Eye (tissue), 1 donor: ENCODE measurements at regions not wholly inside any gene's neighbourhood (a gene's known extent, or its start where the extent isn't known, plus 50 kb on each side); places are given as distances from the start of the nearest gene placed in this dataset.
"Not testable (repeated sequence)": the region's sequence is repeated elsewhere in the genome, so short reads cannot be mapped to it uniquely, and the experiment has no call there.

Source experiments
- DNase-seq: peaks from one replicate; pipeline ENCODE4 v3.0.0-alpha.2; 2015

DNA sequence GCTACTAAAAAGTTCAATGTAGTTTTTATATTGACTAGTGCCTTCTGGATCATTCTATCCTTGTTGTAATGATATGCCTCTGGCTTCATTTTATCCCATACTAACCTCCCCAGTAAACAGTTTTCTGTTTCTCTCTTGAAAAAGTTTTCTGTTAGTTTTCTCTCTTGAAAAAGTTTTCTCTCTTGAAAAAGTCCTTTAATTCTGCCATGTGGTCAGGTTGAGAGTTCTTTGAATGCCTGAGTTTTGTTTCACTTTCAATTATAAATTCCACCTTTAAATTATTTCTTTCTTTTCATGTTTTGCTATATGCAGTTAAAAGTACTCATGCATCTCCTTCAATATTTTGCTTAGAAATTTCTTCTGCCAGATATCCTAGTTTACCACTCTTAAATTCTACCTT lies 1139.6 kb downstream of the STPG2 start:
- no peak for DNase-seq

DNA sequence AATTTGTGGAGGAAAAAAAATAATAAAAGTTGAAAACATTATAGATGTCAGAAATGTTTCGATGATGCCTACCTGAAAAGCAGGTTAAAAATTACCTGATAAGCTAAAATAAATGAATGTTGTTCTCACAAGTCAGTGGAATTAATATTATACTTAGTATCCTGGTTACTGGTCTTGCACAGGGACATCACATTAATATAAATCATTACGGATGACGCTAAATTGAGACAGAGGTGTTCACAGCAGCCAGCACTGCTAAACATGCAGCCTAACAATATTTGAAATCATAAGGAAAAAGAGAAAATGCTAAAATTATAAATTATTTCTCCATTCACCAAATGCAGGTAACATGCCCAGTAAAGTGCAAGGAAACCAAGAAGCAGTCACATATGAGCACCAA lies 1130.0 kb downstream of the STPG2 start:
- no peak for DNase-seq

DNA sequence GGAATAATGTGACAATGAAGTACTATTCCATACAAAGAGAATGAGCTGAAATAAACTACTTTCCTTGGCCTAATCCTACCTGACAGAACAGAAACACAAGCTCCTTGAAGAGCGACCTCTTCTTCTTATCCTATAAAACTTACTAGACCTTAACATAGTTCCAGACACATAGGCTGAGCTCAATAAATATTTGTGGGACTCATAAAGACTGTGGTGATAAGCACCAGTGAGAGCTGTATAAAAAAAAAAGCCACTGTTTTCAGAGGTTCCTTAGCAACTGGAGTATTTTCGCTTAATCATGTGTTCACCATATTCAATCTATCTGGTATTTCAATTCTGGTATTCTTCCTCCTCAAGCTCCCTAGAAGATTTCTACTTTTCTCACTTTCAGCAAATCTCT lies 1129.6 kb downstream of the STPG2 start:
- no peak for DNase-seq

DNA sequence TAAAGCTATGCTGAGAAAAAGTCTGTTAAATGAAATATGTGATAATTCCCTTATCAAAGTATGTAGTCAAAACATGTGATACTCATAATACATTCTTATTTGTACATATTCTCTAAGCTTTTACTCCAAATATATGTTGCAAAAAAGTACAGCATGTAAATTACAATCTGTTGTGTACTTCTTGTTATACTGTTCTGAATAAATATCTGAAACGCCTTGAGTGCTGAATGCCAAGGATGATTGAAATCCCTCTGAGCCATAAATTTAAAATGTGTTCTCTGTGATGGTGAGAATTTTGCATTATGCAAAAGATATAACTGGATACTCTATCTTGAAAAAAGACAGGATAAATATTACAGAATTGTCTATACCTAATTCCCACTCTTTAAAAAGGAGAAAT lies 1128.0 kb downstream of the STPG2 start:
- no peak for DNase-seq

DNA sequence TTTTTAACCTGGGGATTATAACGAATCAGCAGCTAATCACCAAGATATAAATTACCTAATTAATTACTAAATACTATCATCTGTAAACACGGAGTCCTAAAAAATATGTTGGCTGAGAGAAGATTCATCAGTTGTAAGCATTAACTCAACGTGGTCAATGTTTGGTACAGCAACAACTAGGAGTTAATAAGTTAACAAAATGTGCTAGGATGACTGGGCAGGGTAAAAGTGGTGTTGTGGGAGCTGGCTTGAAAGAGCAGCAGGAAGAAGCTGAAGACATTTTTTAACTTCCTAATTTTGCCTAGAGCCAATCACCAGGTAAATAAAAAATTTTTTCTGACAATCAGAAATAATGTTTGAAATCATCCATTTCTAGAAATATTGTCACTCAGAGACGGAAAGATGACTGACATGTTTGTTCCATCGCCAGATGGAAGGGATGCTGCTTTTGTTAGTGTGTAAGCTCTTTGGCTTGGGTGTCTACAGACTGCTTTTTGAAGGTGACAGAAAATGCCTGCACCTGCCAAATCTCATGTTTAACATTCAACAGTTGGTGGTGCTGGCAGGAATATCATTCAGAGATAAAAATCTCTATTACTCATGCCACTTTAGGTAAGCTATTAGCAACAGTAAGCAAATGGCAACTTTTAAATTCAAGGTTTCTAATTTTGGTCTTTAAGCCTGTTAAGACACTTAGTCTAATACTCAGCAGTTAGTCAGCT lies 1126.9 kb downstream of the STPG2 start:
- DNase-seq, result peak; percentile 43

DNA sequence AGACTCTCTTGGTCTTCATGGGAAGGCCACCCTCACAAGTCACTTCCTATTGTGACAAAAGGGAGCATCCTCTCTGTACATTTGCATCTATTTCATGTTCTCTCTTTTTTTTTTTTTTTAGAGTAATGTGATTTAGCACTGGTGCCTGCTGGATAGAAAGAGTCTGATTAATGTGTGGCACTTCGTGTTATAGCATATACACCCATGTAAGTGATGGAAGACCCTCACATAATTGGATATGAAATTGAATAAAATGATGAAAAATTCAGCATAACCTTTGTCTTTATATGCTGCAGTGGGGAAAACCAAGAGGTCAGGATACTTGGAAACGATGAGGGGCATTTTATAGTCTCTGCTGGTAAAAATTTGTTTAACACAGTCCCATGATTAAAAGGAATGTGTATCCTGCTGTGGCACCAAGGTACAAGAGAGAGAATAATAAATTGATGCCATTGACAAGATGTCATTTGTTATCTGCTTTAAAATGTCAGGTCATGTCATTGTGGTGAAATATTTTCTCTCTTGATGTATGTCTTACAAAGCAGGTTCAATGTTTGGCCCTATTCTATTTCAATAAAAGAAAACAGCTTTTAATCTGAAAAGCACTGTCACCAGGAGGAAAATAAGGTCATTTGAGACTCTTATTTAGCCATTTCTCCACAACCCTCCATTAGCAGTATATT lies 1115.4 kb downstream of the STPG2 start:
- DNase-seq, result peak; percentile 49

DNA sequence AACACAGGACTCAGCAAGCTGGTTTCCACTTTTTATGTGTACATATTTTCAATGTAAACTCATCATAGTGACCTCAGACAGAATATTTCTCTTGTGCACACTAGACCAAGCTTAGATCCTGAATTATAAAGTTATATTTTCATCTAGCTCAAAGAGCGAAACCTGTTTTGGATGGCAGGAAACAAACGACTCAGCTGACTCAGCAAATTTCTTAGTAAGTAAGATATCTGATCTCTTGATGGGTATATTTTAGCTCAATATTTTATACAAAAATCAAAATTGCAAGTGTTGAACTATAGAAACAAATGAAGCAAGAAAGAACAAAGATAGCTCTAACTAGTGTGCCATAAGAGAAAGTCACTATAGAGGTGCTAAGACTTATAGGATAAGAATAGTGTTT lies 1114.5 kb downstream of the STPG2 start:
- DNase-seq, result no peak

DNA sequence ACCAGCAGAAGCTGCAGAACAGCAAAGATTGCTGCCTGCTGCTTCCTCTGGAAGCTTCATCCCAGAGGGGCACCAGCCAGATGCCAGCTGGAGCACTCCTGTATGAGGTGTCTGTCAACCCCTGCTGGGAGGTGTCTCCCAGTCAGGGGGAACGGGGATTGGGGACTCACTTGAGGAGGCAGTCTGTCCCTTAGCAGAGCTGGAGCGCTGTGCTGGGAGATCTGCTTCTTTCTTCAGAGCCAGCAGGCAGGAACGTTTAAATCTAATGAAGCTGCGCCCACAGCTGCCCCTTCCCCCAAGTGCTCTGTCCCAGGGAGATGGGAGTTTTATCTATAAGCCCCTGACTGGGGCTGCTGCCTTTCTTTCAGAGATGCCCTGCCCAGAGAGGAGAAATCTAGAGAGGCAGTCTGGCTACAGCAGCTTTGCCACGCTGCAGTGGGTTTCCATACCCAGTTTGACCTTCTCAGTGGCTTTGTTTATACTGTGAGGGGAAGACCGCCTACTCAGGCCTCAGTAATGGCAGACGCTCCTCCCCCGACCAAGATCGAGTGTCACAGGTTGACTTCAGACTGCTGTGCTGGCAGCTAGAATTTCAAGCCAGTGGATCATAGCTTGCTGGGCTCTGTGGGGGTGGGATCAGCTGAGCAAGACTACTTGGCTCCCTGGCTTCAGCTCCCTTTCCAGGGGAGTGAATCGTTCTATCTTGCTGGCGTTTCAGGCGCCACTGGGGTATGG lies 1105.7 kb downstream of the STPG2 start:
- DNase-seq, result peak; percentile 47

DNA sequence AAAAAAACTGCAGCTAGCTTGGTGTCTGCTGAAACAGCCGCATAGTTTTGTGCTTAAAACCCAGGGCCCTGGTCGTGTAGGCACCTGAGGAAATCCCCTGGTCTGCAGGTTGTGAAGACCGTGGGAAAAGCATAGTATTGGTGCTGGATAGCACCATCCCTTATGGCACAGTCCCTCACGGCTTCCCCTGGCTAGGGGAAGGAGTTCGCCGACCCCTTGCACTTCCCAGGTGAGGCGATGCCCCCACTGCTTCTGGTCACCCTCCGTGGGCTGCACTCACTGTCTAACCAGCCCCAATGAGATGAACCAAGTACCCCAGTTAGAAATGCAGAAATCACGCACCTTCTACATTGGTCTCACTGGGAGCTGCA lies 1105.1 kb downstream of the STPG2 start:
- no peak for DNase-seq

DNA sequence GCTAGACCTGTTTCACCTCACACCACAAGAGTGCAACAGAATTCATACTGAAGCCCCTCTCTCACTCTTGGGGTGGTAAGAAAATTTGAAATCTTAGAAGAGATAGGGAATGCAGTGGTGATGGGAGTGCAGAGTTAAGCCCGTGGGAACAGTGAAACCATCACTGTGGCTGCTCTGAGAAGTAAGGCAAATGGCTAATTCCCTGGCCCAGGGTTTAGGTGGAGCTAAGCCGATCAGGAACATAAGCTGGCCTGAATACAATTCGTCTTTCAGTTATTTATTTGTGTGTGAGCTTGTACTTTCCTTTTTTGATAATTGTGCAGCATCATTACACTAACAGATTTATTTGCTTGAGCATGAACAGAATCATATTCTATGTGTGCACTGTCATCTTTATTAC lies 1070.6 kb downstream of the STPG2 start:
- no peak for DNase-seq

DNA sequence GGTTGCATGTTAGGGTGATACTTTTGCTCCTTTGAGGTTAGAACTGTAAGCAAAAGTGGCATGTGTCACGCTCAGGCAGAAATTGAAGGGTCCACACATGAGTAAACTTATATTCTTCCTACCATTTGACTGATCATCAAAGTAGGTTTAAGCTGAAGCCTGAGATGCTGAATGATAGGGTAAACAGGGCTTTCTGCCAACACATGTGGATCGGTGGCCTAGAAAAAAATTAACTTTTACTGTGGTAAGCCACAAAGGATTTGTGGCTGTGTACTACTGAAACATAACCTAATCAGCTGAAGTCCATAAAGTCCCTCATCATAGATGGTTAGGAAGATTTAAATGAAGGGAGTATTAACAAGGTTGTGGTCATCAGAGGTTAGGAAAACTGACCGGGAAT lies 1070.1 kb downstream of the STPG2 start:
- no peak for DNase-seq

DNA sequence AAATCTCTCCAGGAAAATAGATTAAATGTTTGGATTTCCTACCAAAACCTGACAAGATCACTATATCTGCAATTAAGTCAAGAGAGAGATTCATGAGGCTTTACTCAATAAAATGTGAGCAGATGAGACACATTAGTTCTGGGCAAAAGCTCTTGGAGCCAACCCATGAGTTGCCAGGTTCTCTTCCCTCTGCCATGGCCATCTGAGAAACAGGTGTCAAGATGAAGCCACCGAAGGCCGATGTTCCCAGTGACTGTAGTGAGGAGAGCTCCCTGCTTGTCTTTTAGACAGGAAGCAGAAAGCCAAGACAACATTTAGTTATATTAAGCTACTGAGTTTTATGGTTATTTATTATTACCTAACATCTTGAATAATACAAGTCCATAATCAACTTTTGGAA lies 1068.7 kb downstream of the STPG2 start:
- no peak for DNase-seq

DNA sequence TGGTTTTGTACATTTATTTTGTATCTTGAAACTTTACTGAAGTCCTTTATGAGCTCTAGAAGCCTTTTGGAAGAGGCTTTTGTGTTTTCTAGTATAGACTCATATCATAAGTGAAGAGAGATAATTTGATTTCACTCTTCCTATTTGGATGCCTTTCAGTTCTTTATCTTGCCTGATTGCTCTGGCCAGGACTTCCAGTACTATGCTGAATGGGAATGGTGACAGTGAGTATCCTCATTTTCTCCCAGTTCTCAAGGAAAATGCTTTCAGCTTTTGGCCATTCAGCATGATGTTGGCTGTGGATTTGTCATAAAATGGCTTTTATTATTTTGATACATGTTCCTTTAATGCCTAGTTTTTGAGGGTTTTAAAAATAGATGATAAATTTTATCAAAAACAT lies 1061.3 kb downstream of the STPG2 start:
- DNase-seq, result no peak

DNA sequence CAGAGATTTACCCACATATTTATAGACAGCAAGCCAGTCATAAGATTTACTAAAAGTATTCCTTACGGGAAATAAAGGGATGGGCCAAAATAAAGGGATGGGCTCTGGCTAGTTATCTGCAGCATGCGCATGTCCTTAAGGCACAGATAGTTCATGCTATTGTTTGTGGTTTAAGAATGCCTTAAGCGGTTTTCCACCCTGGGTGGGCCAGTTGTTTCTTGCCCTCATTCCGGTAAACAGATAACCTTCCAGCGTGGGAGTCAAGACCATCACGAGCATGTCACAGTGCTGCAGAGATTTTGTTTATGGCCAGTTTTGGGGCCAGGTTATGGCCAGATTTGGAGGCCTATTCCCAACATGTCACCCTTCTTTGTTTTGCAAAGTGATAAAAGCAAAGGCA lies 1046.2 kb downstream of the STPG2 start:
- DNase-seq, result not testable (repeated sequence)

DNA sequence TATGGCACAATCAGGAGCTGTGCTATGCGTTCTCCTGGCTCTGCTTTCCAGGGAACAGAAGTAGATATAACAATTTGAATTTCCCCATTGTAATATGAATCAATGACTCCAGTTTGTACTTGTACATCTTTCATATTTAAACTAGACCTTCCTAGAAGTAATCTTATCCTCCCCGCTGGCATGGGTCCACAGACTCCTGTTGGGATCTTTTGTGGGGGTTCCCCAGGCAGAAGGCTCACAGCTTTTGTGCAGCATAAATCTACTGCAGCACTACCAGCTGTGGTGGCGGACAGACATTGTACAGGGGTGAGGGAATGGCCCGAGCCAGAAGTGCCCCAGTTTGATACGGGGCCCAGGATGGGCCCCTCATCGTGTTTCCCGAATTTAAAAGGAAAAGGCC lies 1042.1 kb downstream of the STPG2 start:
- DNase-seq, result not testable (repeated sequence)

DNA sequence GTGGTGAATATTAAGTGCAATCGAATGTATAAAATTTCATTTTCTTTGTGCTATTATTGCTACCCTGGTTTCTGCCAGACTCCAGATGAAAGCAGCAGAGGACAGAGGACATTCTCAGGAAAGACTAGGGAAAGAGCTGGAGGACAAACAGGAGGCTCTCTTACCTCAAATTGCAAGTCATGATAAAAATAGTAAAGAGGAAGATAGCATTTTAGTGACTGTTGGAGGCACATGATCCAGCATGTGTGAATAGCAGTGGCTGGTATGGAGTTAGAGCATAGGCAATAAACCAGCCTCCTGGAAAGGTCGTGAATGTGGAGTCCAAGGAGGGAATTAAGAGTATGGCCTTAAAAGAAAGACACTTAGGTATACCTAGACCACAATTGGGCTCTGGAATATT lies 1040.0 kb downstream of the STPG2 start:
- no peak for DNase-seq

DNA sequence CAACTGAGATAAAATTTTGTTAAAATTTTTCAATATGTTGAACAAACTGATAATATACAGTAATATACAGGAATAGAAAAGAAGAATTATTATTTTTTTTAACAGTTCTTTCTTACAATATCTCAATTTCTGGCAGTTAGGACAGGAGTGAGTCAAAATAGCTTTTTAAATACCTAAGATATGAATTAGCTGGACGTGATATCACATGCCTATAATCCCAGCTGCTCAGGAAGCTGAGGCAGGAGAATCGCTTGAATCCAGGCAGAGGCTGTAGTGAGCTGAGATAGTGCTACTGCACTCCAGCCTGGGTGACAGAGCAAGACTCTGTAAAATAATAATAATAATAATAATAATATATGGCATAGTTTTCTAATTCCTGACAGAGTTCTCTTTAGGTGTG lies 1039.3 kb downstream of the STPG2 start:
- DNase-seq, result no peak

DNA sequence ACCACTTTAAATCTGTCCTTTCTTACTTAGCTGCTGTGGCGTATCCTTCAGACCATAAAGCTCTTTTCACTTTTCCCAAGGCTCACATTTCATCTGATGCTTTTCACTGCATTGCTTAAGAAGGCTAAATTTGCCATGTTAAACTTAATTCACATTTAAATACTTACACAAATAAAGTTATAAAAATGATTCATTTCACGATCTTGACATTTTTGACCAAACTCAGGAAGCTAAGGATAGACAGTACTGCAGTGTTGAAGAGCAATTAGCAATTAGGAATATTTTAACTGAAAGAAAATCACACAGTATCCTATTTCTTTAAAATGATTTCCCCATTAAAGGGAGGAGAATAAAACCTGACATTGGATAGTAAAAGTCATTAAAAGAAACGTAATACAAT lies 1038.6 kb downstream of the STPG2 start:
- no peak for DNase-seq

DNA sequence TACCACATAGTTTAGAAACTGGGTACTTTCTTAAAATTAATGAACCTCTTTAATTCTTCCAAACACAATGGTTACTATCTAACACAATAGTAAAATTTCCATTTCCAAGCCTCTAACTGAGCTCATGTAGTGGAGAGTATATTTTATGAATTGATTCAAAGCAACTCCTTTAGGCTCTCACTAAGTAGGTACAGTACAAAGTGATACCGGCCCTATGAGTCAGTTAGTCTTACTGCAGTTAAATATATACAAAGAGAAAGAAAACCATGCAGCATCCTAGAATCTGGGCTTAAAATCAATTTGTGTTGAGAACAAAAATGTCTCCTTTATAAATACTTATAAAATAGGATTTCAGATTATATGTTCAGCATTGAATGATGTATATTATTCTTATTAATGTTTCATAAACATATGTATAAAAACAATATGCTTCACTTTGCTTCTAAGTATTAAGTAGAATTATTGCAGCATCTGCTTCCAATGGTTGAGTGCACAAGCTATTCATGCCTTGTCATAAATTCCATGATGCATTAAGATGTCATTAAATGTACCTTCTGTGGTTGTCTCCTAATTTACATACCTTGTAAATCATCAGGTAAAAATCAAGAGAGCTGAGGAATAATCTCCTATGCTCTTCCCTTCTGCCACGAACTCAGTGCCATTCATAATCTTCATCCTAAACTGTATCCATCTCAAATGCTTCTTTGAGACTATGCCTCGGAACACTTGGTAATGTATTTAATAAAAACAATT lies 1037.8 kb downstream of the STPG2 start:
- DNase-seq, result peak; percentile 16

DNA sequence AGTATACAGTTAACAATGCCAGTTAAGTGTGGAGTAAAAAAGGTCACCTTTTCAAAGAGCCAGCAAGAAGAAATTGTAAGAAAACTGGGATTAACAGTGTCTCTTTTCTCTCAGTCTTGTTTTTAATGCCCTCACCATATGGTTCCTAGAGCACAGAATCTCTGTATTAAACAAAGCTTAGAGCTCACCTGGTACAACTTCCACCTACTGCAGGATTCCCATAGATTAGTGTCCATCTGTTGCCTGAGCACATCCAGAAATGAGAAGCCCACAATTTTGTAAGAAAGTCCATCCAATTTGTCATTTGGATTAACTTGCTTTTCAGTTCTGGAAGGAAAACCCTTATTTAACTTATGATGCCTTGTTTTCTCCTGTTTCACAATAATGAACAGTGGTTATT lies 1037.1 kb downstream of the STPG2 start:
- no peak for DNase-seq

DNA sequence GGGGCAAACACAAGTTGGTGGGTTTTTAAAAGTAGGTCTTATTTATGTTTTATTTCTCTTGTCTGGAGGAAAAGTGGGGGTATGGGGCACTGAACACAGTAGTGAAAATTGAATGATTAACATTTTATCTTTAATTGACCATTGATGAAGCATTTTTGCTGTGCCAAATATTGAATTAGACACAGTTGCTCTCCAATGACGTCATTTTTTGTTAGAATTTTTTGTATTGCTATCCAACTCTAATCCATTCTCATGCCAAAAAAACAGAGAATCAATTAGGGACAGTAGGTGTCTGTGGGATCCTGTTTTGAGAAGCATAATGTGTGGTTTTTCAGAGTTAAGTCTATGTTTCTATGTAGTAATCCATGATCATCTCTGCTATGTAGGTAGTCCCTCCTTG lies 1032.8 kb downstream of the STPG2 start:
- DNase-seq, result no peak

DNA sequence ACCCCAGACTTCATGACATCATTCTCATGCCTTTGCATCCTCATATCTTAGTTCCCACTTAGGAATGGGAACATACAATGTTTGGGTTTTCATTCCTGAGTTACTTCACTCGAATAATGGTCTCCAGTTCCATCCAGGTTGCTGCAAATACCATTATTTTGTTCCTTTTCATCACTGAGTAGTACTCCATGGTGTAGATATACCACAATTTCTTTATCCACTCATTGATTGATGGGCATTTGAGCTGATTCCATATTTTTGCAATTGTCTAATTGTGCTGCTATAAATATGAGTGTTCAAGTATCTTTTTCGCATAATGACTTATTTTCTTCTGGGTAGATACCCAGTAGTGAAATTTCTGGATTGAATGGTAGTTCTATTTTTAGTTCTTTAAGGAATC lies 1026.8 kb downstream of the STPG2 start:
- DNase-seq, result no peak

DNA sequence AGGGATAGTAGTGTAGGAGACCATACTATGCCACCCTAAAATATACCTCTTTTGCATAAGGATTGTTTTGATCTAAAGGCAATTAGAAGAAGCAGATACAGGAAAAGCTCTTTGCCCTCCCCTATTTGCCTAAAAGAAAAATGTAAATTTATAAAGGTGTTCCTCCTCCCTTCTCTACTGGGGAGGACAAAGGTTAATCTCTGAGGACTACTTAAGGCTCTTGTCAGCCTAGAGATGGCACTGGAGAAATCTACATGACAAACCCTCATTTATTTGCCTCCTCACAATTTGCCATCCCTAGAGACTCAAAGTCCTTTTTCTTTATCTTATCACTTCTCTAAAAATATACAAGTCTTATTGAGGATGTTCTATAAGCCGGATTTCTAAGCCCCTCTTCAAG lies 1021.8 kb downstream of the STPG2 start:
- DNase-seq, result no peak

DNA sequence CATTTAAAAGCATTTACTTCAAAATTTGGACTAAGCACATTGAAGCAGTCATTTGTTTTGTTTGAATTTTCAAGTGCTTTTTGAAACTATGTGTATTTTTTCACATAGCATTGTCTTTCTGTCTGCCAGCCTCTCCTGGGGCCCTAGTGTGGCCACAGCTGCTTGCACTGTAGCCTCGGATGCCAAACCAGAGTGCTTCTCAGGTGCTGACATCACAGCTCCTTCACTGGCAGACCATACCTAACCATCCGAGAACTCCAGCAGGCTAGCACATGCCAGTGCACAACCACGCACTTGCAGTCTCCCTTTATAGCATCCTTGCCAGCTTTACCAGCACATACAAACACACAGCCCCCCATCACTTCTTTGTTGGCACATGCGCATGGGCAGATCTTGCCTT lies 1019.7 kb downstream of the STPG2 start:
- peak; percentile 43 for DNase-seq
